GM12878 (cell line): ENCODE measurements at regions not wholly inside any gene's neighbourhood (a gene's known extent, or its start where the extent isn't known, plus 50 kb on each side); places are given as distances from the start of the nearest gene placed in this dataset.

Experiments
- JUND ChIP-seq: IDR thresholded peaks from 2 replicates; pipeline ENCODE4 v1.6.1; 2012; ENCODE audit warnings: low read depth, mild to moderate bottlenecking, low read length, improper control_type of control experiment, moderate library complexity
- YY1 ChIP-seq: IDR thresholded peaks from 2 replicates; pipeline ENCODE4 v1.6.1; 2011; ENCODE audit warnings: low read depth, mild to moderate bottlenecking, low read length
- TF ChIP-seq, protein P1 (sequence below): IDR thresholded peaks from 2 replicates; pipeline ENCODE4 v1.6.1; 2012; ENCODE audit warnings: improper control_type of control experiment, low read depth, low read length; ENCODE audit not compliant: insufficient replicate concordance
- TF ChIP-seq, protein P2 (sequence below): fragments of 450-650 bp; IDR thresholded peaks from 2 replicates; pipeline ENCODE4 v1.6.1; 2016; ENCODE audit warnings: mild to moderate bottlenecking
- TF ChIP-seq, protein P3 (sequence below): fragments of 450-650 bp; IDR thresholded peaks from 2 replicates; pipeline ENCODE4 v1.6.1; 2017; ENCODE audit warnings: mild to moderate bottlenecking, moderate library complexity
- TF ChIP-seq, protein P4 (sequence below): fragments of 450-650 bp; IDR thresholded peaks from 2 replicates; pipeline ENCODE4 v1.6.1; 2016; ENCODE audit warnings: mild to moderate bottlenecking, moderate library complexity, borderline replicate concordance

DNA sequence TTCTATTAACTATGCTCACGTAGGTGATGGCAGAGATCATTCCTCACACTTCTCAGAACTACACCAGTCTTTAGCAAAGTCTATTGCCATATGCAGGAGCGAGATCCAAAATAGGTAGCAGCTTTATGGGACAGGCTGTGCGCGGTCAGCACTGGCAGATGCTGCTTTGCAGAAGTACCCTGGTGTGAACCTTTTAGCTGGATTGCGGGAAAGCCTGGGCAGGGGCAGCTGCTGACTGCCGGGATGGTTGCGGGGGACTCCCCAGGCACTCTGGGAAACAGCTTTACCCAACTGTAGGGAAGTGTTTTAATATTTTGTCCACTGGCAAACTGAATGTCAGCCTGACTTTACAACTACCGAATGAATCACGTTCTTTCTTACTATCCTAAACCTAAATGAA, 251.3 kb downstream of the HS3ST3A1 start (continued):
- TF ChIP-seq, protein P1, sequence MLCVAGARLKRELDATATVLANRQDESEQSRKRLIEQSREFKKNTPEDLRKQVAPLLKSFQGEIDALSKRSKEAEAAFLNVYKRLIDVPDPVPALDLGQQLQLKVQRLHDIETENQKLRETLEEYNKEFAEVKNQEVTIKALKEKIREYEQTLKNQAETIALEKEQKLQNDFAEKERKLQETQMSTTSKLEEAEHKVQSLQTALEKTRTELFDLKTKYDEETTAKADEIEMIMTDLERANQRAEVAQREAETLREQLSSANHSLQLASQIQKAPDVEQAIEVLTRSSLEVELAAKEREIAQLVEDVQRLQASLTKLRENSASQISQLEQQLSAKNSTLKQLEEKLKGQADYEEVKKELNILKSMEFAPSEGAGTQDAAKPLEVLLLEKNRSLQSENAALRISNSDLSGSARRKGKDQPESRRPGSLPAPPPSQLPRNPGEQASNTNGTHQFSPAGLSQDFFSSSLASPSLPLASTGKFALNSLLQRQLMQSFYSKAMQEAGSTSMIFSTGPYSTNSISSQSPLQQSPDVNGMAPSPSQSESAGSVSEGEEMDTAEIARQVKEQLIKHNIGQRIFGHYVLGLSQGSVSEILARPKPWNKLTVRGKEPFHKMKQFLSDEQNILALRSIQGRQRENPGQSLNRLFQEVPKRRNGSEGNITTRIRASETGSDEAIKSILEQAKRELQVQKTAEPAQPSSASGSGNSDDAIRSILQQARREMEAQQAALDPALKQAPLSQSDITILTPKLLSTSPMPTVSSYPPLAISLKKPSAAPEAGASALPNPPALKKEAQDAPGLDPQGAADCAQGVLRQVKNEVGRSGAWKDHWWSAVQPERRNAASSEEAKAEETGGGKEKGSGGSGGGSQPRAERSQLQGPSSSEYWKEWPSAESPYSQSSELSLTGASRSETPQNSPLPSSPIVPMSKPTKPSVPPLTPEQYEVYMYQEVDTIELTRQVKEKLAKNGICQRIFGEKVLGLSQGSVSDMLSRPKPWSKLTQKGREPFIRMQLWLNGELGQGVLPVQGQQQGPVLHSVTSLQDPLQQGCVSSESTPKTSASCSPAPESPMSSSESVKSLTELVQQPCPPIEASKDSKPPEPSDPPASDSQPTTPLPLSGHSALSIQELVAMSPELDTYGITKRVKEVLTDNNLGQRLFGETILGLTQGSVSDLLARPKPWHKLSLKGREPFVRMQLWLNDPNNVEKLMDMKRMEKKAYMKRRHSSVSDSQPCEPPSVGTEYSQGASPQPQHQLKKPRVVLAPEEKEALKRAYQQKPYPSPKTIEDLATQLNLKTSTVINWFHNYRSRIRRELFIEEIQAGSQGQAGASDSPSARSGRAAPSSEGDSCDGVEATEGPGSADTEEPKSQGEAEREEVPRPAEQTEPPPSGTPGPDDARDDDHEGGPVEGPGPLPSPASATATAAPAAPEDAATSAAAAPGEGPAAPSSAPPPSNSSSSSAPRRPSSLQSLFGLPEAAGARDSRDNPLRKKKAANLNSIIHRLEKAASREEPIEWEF: no peak
- TF ChIP-seq YY1 (no peak), JUND (no peak)
- TF ChIP-seq, protein P2, sequence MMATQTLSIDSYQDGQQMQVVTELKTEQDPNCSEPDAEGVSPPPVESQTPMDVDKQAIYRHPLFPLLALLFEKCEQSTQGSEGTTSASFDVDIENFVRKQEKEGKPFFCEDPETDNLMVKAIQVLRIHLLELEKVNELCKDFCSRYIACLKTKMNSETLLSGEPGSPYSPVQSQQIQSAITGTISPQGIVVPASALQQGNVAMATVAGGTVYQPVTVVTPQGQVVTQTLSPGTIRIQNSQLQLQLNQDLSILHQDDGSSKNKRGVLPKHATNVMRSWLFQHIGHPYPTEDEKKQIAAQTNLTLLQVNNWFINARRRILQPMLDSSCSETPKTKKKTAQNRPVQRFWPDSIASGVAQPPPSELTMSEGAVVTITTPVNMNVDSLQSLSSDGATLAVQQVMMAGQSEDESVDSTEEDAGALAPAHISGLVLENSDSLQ: no peak
- TF ChIP-seq, protein P3, sequence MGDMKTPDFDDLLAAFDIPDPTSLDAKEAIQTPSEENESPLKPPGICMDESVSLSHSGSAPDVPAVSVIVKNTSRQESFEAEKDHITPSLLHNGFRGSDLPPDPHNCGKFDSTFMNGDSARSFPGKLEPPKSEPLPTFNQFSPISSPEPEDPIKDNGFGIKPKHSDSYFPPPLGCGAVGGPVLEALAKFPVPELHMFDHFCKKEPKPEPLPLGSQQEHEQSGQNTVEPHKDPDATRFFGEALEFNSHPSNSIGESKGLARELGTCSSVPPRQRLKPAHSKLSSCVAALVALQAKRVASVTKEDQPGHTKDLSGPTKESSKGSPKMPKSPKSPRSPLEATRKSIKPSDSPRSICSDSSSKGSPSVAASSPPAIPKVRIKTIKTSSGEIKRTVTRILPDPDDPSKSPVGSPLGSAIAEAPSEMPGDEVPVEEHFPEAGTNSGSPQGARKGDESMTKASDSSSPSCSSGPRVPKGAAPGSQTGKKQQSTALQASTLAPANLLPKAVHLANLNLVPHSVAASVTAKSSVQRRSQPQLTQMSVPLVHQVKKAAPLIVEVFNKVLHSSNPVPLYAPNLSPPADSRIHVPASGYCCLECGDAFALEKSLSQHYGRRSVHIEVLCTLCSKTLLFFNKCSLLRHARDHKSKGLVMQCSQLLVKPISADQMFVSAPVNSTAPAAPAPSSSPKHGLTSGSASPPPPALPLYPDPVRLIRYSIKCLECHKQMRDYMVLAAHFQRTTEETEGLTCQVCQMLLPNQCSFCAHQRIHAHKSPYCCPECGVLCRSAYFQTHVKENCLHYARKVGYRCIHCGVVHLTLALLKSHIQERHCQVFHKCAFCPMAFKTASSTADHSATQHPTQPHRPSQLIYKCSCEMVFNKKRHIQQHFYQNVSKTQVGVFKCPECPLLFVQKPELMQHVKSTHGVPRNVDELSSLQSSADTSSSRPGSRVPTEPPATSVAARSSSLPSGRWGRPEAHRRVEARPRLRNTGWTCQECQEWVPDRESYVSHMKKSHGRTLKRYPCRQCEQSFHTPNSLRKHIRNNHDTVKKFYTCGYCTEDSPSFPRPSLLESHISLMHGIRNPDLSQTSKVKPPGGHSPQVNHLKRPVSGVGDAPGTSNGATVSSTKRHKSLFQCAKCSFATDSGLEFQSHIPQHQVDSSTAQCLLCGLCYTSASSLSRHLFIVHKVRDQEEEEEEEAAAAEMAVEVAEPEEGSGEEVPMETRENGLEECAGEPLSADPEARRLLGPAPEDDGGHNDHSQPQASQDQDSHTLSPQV: no peak
- TF ChIP-seq, protein P4, sequence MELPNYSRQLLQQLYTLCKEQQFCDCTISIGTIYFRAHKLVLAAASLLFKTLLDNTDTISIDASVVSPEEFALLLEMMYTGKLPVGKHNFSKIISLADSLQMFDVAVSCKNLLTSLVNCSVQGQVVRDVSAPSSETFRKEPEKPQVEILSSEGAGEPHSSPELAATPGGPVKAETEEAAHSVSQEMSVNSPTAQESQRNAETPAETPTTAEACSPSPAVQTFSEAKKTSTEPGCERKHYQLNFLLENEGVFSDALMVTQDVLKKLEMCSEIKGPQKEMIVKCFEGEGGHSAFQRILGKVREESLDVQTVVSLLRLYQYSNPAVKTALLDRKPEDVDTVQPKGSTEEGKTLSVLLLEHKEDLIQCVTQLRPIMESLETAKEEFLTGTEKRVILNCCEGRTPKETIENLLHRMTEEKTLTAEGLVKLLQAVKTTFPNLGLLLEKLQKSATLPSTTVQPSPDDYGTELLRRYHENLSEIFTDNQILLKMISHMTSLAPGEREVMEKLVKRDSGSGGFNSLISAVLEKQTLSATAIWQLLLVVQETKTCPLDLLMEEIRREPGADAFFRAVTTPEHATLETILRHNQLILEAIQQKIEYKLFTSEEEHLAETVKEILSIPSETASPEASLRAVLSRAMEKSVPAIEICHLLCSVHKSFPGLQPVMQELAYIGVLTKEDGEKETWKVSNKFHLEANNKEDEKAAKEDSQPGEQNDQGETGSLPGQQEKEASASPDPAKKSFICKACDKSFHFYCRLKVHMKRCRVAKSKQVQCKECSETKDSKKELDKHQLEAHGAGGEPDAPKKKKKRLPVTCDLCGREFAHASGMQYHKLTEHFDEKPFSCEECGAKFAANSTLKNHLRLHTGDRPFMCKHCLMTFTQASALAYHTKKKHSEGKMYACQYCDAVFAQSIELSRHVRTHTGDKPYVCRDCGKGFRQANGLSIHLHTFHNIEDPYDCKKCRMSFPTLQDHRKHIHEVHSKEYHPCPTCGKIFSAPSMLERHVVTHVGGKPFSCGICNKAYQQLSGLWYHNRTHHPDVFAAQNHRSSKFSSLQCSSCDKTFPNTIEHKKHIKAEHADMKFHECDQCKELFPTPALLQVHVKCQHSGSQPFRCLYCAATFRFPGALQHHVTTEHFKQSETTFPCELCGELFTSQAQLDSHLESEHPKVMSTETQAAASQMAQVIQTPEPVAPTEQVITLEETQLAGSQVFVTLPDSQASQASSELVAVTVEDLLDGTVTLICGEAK: no peak
- TF ChIP-seq, all 136 proteins: peak for 0
